Stimulated activated naive CD8-positive, alpha-beta T cell treated with anti-CD3 and anti-CD28 coated beads, Interleukin-15, Interleukin-2, amounts not matched to agents 100 ng/mL and 50 ng/mL, for 24 hours (primary cell): ENCODE measurements at regions not wholly inside any gene's neighbourhood (a gene's known extent, or its start where the extent isn't known, plus 50 kb on each side); places are given as distances from the start of the nearest gene placed in this dataset.

Experiments used
- H3K27ac Mint-ChIP-seq: one replicate; pipeline ENCODE4 v1.8.0; 2021; ENCODE audit warnings: mild to moderate bottlenecking, mixed read lengths
- H3K27me3 Mint-ChIP-seq: one replicate; pipeline ENCODE4 v1.8.0; 2021; ENCODE audit warnings: mixed read lengths
- H3K36me3 Mint-ChIP-seq: one replicate; pipeline ENCODE4 v1.8.0; 2021; ENCODE audit warnings: low read depth, mixed read lengths
- H3K4me1 Mint-ChIP-seq: one replicate; pipeline ENCODE4 v1.8.0; 2021; ENCODE audit warnings: low read depth, mixed read lengths
- H3K4me3 Mint-ChIP-seq: one replicate; pipeline ENCODE4 v1.8.0; 2021; ENCODE audit warnings: mild to moderate bottlenecking, mixed read lengths
- H3K9me3 Mint-ChIP-seq: one replicate; pipeline ENCODE4 v1.8.0; 2021; ENCODE audit warnings: mixed read lengths

GRCh38 chr6:6911391-6911790 is 196.4 kb upstream of the RREB1 start:
- Mint-ChIP-seq H3K9me3 (no peaks in the 10 kb centered on the region), H3K4me1 (peaks cover 14% of the 10 kb centered on the region), H3K27me3 (peaks cover 30% of the 10 kb centered on the region), H3K36me3 (no peaks in the 10 kb centered on the region), H3K4me3 (no peak overlapping the region), H3K27ac (no peak overlapping the region)

- H3K36me3 Mint-ChIP-seq, result no peaks in the 10 kb centered on the region
- H3K4me3 Mint-ChIP-seq, result no peak overlapping the region
- H3K9me3 Mint-ChIP-seq, result no peaks in the 10 kb centered on the region
- H3K27me3 Mint-ChIP-seq, result peaks cover 33% of the 10 kb centered on the region
- no peak overlapping the region for H3K27ac Mint-ChIP-seq
- peaks cover 28% of the 10 kb centered on the region for H3K4me1 Mint-ChIP-seq
Observed at GRCh38 chr6:6912817-6913744, 194.7 kb upstream of the RREB1 start.

DNA sequence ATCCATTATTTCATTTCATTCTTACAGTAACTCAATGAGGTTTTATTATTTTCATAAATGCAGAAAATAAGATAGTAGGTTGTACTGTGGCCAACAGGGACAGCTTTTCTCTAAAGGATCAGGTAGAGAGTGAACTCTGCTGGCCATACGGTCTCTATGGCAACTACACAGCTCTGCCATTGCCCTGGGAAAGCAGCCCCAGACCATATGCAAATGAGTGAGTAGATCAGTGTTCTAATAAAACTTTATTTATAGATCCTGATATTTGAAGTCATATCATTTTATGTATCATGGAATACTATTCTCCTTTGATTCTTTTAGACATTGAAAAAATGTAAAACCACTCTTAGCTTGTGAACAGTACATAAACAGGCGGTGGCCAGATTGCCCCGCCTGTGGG is 192.5 kb upstream of the RREB1 start:
- no peak overlapping the region for H3K27ac Mint-ChIP-seq

GRCh38 chr6:6915813-6916547 is 191.8 kb upstream of the RREB1 start:
- peaks cover 44% of the 10 kb centered on the region for H3K4me1 Mint-ChIP-seq
- H3K36me3 Mint-ChIP-seq, result no peaks in the 10 kb centered on the region
- H3K9me3 Mint-ChIP-seq, result no peaks in the 10 kb centered on the region
- peak overlapping the region; percentile 25 for H3K4me3 Mint-ChIP-seq
- H3K27me3 Mint-ChIP-seq, result peaks cover 46% of the 10 kb centered on the region
- H3K27ac Mint-ChIP-seq, result peak overlapping the region; percentile 40

More for the DNA sequence above, 192.5 kb upstream of the RREB1 start:
- Mint-ChIP-seq H3K36me3 (no peaks in the 10 kb centered on the region), H3K4me1 (peaks cover 43% of the 10 kb centered on the region), H3K4me3 (no peak overlapping the region), H3K27me3 (peaks cover 40% of the 10 kb centered on the region), H3K9me3 (no peaks in the 10 kb centered on the region)

DNA sequence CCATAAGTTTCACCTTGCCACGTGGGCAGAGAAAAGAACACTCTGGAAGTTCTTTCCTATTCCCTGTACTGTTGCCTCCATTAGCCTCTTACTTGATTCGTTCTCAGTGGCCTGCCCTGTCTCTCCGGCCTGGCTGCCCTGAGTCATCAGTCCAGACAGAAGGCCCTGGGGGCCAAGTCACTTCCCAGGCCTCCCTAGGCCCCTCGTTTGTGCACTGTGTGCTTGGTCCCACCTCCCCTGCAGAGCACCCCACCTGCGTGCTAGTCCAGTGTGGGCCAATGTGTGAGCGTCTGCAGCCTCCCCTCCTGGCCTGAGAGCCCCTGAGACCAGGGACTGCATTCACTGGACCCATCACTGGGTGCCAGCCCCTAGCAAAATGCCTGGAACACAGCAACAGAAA is 191.2 kb upstream of the RREB1 start:
- Mint-ChIP-seq H3K9me3 (peaks cover 1% of the 10 kb centered on the region), H3K4me1 (peaks cover 44% of the 10 kb centered on the region), H3K27ac (no peak overlapping the region), H3K36me3 (no peaks in the 10 kb centered on the region), H3K4me3 (no peak overlapping the region), H3K27me3 (peaks cover 48% of the 10 kb centered on the region)

DNA sequence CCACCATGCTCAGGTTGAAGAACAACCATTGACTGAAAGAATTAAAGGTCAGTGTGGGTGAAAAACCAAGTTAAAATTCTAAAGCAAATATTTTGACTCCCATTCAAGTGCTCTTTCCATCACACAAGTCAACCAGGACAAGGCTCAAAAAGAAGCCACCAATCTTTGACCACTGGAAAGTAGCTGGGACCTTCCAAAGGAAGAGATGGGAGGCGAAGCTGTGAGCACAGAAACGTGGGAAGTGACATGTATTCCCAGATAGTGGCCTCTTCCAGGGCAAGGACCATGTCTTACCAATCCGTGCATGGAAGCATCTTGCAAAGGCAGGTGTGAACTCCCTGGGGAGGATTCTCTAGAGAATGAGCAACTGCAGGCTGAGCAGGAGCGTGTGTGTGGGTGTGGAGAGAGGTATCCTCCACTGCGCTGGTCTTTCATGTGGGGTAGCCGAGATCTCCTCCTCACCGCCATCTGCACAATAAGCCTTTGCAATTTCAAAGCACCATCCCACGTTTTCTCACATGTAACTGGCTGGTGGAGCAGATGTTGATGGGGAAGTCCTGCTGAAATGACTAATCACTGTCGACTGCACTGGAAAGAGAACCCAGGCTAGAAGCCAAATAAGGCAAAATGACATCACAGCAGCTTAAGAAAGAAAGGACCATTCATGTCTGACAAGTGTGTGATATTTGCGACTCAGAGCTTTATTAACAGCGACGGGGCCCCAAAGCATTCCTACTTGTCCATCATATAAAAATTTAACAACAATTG is 189.4 kb upstream of the RREB1 start:
- Mint-ChIP-seq H3K27ac (no peak overlapping the region), H3K36me3 (no peaks in the 10 kb centered on the region), H3K4me3 (peak overlapping the region; percentile 36), H3K27me3 (peaks cover 40% of the 10 kb centered on the region), H3K9me3 (peaks cover 4% of the 10 kb centered on the region), H3K4me1 (peaks cover 44% of the 10 kb centered on the region)

- H3K27ac Mint-ChIP-seq, result no peak overlapping the region
- peaks cover 4% of the 10 kb centered on the region for H3K9me3 Mint-ChIP-seq
- no peak overlapping the region for H3K4me3 Mint-ChIP-seq
- H3K4me1 Mint-ChIP-seq, result peaks cover 44% of the 10 kb centered on the region
- H3K36me3 Mint-ChIP-seq, result no peaks in the 10 kb centered on the region
- H3K27me3 Mint-ChIP-seq, result peaks cover 36% of the 10 kb centered on the region
Observed at GRCh38 chr6:6919173-6919572, 188.6 kb upstream of the RREB1 start.

GRCh38 chr6:6920114-6920986 is 187.4 kb upstream of the RREB1 start:
- Mint-ChIP-seq H3K4me3 (no peak overlapping the region), H3K27ac (no peak overlapping the region), H3K36me3 (no peaks in the 10 kb centered on the region), H3K4me1 (peaks cover 41% of the 10 kb centered on the region), H3K9me3 (peaks cover 4% of the 10 kb centered on the region), H3K27me3 (peaks cover 29% of the 10 kb centered on the region)

GRCh38 chr6:6920987-6921313 is 186.8 kb upstream of the RREB1 start:
- H3K9me3 Mint-ChIP-seq, result peaks cover 4% of the 10 kb centered on the region
- no peak overlapping the region for H3K27ac Mint-ChIP-seq
- no peaks in the 10 kb centered on the region for H3K36me3 Mint-ChIP-seq
- H3K4me3 Mint-ChIP-seq, result no peak overlapping the region
- H3K27me3 Mint-ChIP-seq, result peaks cover 26% of the 10 kb centered on the region
- peaks cover 35% of the 10 kb centered on the region for H3K4me1 Mint-ChIP-seq

DNA sequence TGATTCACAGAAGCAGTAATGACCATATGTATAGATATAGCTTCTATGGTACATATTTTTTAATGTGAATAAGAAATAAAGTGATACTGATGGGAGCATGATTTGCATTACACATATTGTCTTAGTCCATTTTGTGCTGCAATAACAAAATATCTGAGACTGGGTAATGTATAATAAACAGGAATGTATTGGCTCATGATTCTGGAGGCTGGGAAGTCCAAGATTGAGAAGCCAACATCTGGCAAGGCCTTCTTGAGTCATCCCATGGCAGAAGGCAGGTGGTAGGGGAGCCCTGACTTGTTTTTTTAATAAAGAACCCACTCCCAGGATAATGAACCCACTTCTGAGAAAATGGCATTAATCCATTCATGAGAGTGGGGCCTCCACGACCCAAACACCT is 185.6 kb upstream of the RREB1 start:
- Mint-ChIP-seq H3K27ac (no peak overlapping the region), H3K4me1 (peaks cover 26% of the 10 kb centered on the region), H3K27me3 (peaks cover 26% of the 10 kb centered on the region), H3K36me3 (no peaks in the 10 kb centered on the region), H3K9me3 (peaks cover 4% of the 10 kb centered on the region), H3K4me3 (no peak overlapping the region)

GRCh38 chr6:6923605-6924004 is 184.2 kb upstream of the RREB1 start:
- Mint-ChIP-seq H3K4me3 (no peak overlapping the region), H3K27ac (no peak overlapping the region), H3K4me1 (peaks cover 11% of the 10 kb centered on the region), H3K9me3 (peaks cover 4% of the 10 kb centered on the region), H3K27me3 (peaks cover 23% of the 10 kb centered on the region), H3K36me3 (no peaks in the 10 kb centered on the region)

DNA sequence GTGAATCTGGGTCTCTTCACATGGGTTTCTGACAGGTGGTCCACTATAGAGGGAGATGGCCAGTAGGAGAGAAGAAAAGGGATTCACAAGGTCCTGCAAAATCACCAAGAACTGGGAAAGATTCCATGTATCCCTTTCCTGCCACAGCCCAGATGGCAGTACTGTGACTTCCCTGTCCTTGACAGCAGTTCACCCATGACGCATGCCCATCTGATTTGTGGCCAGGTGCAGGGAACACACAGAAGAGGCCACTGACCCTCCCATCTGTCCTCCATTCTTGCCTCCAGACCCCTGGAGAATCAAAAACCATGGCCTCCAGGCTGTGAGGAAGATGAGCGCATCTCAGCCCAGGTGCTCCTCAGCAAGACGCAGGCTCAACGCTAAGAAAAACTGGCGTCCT is 183.1 kb upstream of the RREB1 start:
- peaks cover 4% of the 10 kb centered on the region for H3K9me3 Mint-ChIP-seq
- H3K4me3 Mint-ChIP-seq, result no peak overlapping the region
- H3K36me3 Mint-ChIP-seq, result no peaks in the 10 kb centered on the region
- peaks cover 6% of the 10 kb centered on the region for H3K4me1 Mint-ChIP-seq
- peaks cover 27% of the 10 kb centered on the region for H3K27me3 Mint-ChIP-seq
- no peak overlapping the region for H3K27ac Mint-ChIP-seq

- Mint-ChIP-seq H3K27ac (no peak overlapping the region), H3K4me3 (no peak overlapping the region), H3K9me3 (peaks cover 4% of the 10 kb centered on the region), H3K27me3 (peaks cover 19% of the 10 kb centered on the region), H3K36me3 (no peaks in the 10 kb centered on the region), H3K4me1 (no peaks in the 10 kb centered on the region)
Observed at GRCh38 chr6:6925391-6926164, 182.2 kb upstream of the RREB1 start.
